ENCODE measurements at regions not wholly inside any gene's neighbourhood (a gene's known extent, or its start where the extent isn't known, plus 50 kb on each side); places are given as distances from the start of the nearest gene placed in this dataset.

DNA sequence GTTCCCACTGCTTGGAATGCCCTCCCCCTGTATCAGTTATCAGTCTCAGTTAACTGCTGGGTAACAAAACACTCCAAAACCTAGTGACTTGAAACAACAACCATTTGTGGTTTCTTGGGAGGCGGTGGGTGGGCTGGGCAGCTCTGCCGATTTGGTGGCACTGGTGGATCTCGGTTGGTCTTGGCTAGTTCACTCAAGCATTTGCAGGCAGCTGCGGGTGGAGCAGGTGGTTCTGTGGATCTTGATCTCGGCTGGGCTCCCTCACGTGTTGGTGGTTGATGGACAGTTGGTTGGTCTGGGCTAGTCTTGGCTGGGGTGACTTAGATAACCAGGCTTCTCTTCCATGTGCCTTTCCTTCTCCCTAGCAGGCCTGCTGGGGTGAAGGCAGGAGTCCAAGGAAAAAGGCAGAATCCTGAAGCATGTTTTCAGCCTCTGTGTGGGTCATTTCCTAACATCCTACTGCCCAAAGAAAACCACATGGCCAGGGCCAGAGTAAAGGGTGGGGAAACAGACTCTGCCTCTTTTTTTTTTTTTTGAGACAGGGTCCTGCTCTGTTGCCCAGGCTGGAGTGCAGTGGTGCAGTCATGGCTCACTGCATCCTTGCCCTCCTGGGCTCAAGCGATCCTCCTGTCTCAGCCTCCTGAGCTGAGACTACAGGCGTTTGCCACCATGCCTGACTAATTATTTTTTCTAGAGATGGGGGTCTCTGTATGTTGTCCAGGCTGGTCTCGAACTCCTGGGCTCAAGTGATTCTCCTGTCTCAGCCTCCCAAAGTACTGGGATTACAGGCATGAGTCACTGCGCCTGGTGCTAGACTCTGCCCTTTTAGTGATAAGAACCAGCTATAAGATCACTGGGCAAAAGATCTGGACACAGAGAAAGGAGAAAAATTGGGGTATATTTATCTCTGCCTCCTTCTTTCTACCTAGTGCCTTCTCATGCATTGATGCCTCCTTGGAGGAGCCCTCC lies 183.7 kb downstream of the RGS3 start:
- no peak for DNase-seq (ENCODE audit: low read depth)

DNA sequence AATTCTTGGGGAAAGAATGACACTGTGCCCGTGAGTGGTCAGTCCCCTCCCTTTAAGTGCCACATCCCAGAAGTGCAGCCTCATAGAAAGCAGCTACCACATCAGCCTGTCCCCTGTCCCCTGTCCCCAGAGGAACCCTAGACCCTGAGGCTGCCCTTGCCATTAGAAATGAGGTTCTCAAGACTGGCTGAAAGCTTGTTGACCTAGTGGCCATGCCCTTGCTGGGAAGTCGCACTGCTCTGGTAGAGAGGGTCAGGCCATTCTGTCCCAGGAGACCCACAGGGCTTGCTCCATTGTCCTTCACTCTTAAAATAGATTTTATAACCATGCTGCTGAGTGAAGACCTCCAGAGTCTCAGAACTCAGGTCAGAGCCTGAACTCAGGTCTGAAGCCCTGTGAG lies 184.5 kb downstream of the RGS3 start:
- no peak for DNase-seq (ENCODE audit: low read depth)

- DNase-seq (ENCODE audit: low read depth): no peak
Observed at GRCh38 chr9:113648586-113648985, 185.1 kb downstream of the RGS3 start.

DNA sequence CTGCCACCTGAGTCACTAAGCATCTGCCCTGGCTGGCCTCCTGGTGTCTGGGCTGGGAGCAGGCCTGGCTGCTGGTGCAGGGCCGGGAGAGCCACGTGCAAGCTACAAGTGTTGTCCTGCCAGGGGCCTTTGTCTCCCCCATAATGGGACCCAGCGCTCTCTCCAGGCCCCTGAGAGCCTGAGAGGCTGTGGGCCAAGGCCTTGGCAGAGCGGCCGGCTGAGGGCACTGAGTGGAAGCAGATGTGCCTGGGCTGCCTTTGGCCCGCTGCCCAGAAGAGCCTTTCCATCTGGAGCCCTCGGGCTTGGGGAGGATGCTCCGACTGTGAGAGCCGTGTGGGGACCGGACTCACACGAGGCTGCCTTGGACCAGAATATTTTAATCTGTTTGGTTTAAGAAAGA lies 185.5 kb downstream of the RGS3 start:
- no peak for DNase-seq (ENCODE audit: low read depth)

- DNase-seq (ENCODE audit: low read depth): no peak
Observed at GRCh38 chr9:113649855-113650206, 186.3 kb downstream of the RGS3 start.

- DNase-seq (ENCODE audit: low read depth): no peak
Observed at GRCh38 chr9:113650207-113651131, 186.9 kb downstream of the RGS3 start.

DNA sequence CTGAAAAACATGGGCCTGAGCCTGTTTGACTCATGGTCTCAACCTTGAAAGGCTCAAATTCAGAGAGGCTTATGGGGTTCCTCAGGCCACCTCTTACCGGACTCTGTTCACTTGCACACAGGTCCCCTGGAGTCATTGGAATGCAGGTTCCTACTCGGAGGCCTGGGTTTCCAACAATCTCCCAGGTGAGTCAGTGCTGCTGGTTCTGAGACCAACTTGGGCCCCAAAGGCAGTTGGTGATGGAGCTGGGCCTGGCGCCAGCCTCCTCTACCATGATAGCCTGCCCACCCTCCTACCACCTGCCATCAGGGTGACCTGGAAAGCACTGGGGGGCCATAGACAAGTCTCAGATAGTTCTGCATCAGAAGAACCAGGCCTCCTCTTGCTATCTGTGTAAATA lies 188.4 kb downstream of the RGS3 start:
- no peak for DNase-seq (ENCODE audit: low read depth)

- no peak for DNase-seq (ENCODE audit: low read depth)
Observed at GRCh38 chr9:113652355-113653152, 189.0 kb downstream of the RGS3 start.

GRCh38 chr9:113653746-113654604 lies 190.4 kb downstream of the RGS3 start:
- DNase-seq (ENCODE audit: low read depth): no peak

GRCh38 chr9:113654605-113655428 lies 191.3 kb downstream of the RGS3 start:
- DNase-seq (ENCODE audit: low read depth): no peak

- no peak for DNase-seq (ENCODE audit: low read depth)
Observed at GRCh38 chr9:113656771-113657670, 193.5 kb downstream of the RGS3 start.

- DNase-seq (ENCODE audit: low read depth): peak; percentile 68
Observed at GRCh38 chr9:113657765-113658544, 194.4 kb downstream of the RGS3 start.

GRCh38 chr9:113658545-113658895 lies 195.0 kb downstream of the RGS3 start:
- no peak for DNase-seq (ENCODE audit: low read depth)

DNA sequence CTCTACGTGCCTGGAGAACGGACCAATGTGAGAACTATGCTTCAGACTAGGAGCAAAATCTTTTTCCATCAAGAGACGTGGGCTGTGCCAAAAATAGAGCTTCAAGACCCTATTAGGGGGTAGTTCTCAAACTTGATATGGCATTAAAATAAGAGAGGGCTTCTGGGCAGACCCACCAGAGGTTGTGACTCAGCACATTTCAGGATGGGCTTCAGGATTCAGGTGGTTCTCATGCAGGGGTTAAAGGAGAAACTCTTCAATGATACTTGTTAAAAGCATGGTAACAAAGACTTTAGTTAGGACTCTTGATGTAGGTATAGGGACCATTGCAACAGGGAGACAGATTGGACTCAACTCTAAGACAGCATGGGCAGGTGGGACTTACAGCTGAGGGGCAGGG lies 195.5 kb downstream of the RGS3 start:
- DNase-seq (ENCODE audit: low read depth): no peak

GRCh38 chr9:113659740-113660139 lies 196.2 kb downstream of the RGS3 start:
- no peak for DNase-seq (ENCODE audit: low read depth)

GRCh38 chr9:113660196-113660595 lies 196.7 kb downstream of the RGS3 start:
- DNase-seq (ENCODE audit: low read depth): no peak

DNA sequence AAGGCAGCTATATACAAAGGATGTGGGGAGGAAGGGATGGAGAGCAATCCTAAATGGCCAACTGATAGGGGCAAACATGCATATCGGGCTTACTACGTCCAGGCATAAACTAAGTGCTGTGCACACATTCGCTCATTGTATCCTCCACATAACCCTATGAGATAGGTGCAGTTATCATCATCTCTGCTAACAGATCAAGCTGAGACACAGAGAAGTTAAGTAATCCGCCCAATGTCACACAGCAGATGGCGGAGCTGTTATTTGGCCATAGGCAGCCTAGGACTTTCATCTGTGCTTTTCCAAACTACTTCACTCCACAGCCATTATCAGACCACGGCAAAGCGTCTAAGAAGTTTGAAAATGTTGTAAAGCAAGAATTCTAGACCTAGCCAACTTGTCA lies 197.5 kb downstream of the RGS3 start:
- DNase-seq (ENCODE audit: low read depth): no peak

GRCh38 chr9:113664181-113664875 lies 200.8 kb downstream of the RGS3 start:
- DNase-seq (ENCODE audit: low read depth): no peak
